ENCODE measurements at regions not wholly inside any gene's neighbourhood (a gene's known extent, or its start where the extent isn't known, plus 50 kb on each side); places are given as distances from the start of the nearest gene placed in this dataset.

- TF ChIP-seq CTCF (IDR thresholded peaks at IDR 0.05) (no peak), POLR2AphosphoS5 (IDR thresholded peaks at IDR 0.05) (no peak), POLR2A (IDR thresholded peaks at IDR 0.05) (no peak), EP300 (IDR thresholded peaks at IDR 0.05; ENCODE audit: low read depth) (no peak)
These were observed 123.9 kb downstream of the URB2 start for GRCh38 chr1:229749992-229750391.
